OCI-LY3 (cell line): ENCODE measurements at regions not wholly inside any gene's neighbourhood (a gene's known extent, or its start where the extent isn't known, plus 50 kb on each side); places are given as distances from the start of the nearest gene placed in this dataset.

ENCODE experiments used
- H2AFZ ChIP-seq: fragments of 200-600, 300-600 bp; shearing (Covaris generic); 2 replicates; pipeline ENCODE4 v1.6.0; 2014; ENCODE audit warnings: antibody characterized with exemption, low read depth, low read length
- H3K27ac ChIP-seq: fragments of 200-600, 300-600 bp; sonication (generic); 2 replicates; pipeline ENCODE4 v1.5.1; 2014; ENCODE audit warnings: mild to moderate bottlenecking, low read length, moderate library complexity, mixed read lengths
- H3K27me3 ChIP-seq: fragments of 200-600, 300-600 bp; sonication (generic); 2 replicates; pipeline ENCODE4 v1.6.1; 2014; ENCODE audit warnings: low read depth, low read length, mixed read lengths
- H3K36me3 ChIP-seq: fragments of 200-600, 300-600 bp; sonication (generic); replicated peaks from 2 replicates; pipeline ENCODE3; 2014; ENCODE audit warnings: low read depth, low read length, mixed read lengths
- H3K4me1 ChIP-seq: fragments of 300-600, 200-600 bp; sonication (generic); 2 replicates; pipeline ENCODE4 v1.6.1; 2014; ENCODE audit warnings: low read length, mixed read lengths
- H3K4me2 ChIP-seq: fragments of 200-600, 300-600 bp; sonication (generic); 2 replicates; pipeline ENCODE4 v1.6.1; 2014; ENCODE audit warnings: low read length, mixed read lengths
- H3K4me3 ChIP-seq: fragments of 300-600, 200-600 bp; sonication (generic); 2 replicates; pipeline ENCODE4 v1.5.1; 2014; ENCODE audit warnings: antibody characterized with exemption, mild to moderate bottlenecking, low read length, moderate library complexity
- H3K79me2 ChIP-seq: fragments of 300-600, 200-600 bp; shearing (Covaris generic); 2 replicates; pipeline ENCODE4 v1.6.1; 2014; ENCODE audit warnings: mild to moderate bottlenecking, low read length, mixed read lengths
- H3K9ac ChIP-seq: fragments of 300-600, 200-600 bp; shearing (Covaris generic); 2 replicates; pipeline ENCODE4 v1.6.0; 2014; ENCODE audit warnings: mild to moderate bottlenecking, low read length, moderate library complexity
- H3K9me3 ChIP-seq: fragments of 200-600, 300-600 bp; shearing (Covaris generic); 2 replicates; pipeline ENCODE4 v1.6.1; 2014; ENCODE audit warnings: low read length, mixed read lengths; ENCODE audit not compliant: insufficient read depth
- H4K20me1 ChIP-seq: fragments of 200-600, 300-600 bp; sonication (generic); 2 replicates; pipeline ENCODE4 v1.6.1; 2016; ENCODE audit warnings: low read length, mixed read lengths; ENCODE audit not compliant: insufficient read depth
- CTCF ChIP-seq: fragments of 200-600, 300-600 bp; sonication (generic); IDR thresholded peaks from 2 replicates; pipeline ENCODE4 v1.5.1; 2014; ENCODE audit warnings: antibody characterized with exemption, low read length, low read depth
- EZH2phosphoT487 ChIP-seq: fragments of 200-600 bp; shearing (Covaris generic); IDR thresholded peaks from 2 replicates; pipeline ENCODE4 v1.6.1; 2018; ENCODE audit warnings: antibody characterized with exemption, mixed run types, low read depth

DNA sequence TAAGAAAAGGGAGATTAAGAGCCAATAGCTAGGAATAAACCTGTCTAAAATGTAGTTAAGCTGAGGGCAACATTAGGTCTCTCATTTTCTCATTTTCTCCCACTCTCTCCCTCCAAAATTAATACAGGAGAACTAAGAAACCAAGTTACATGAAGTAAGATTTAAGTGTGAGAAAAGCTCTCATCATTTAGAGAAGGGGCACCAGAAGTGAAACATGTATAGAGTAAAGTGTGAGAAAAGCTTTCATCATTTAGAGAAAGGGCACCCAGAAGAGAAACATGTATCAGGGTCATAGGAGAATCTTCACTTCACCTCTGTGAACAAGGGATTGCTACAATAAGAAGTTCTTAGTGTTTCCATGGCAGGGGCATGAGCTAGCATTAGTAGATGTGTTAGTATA is 132.4 kb upstream of the CNTN1 start:
- Histone ChIP-seq H3K27me3 (no peaks in the 10 kb centered on the region), H3K27ac (no peak overlapping the region), H3K9me3 (no peaks in the 10 kb centered on the region), H3K4me2 (peak overlapping the region; percentile 15), H3K4me3 (no peak overlapping the region), H3K79me2 (no peaks in the 10 kb centered on the region), H3K9ac (no peak overlapping the region), H3K4me1 (peaks cover 24% of the 10 kb centered on the region), H2AFZ (no peak overlapping the region), H4K20me1 (no peaks in the 10 kb centered on the region), H3K36me3 (no peaks in the 10 kb centered on the region)
- TF ChIP-seq EZH2phosphoT487 (no peak), CTCF (no peak)

- no peaks in the 10 kb centered on the region for H3K36me3 ChIP-seq
- H3K4me1 ChIP-seq, result peaks cover 24% of the 10 kb centered on the region
- H3K79me2 ChIP-seq, result no peaks in the 10 kb centered on the region
- TF ChIP-seq CTCF (no peak), EZH2phosphoT487 (no peak)
- H3K9ac ChIP-seq, result no peak overlapping the region
- no peak overlapping the region for H2AFZ ChIP-seq
- no peak overlapping the region for H3K4me3 ChIP-seq
- H3K27me3 ChIP-seq, result no peaks in the 10 kb centered on the region
- no peaks in the 10 kb centered on the region for H4K20me1 ChIP-seq
- no peak overlapping the region for H3K4me2 ChIP-seq
- no peak overlapping the region for H3K27ac ChIP-seq
- no peaks in the 10 kb centered on the region for H3K9me3 ChIP-seq
These were observed 131.4 kb upstream of the CNTN1 start for GRCh38 chr12:40560848-40561247.

GRCh38 chr12:40561395-40561966 is 130.8 kb upstream of the CNTN1 start:
- H3K36me3 ChIP-seq, result no peaks in the 10 kb centered on the region
- TF ChIP-seq CTCF, result no peak
- no peak for TF ChIP-seq EZH2phosphoT487
- no peaks in the 10 kb centered on the region for H3K9me3 ChIP-seq
- H3K4me2 ChIP-seq, result peak overlapping the region; percentile 41
- no peak overlapping the region for H3K4me3 ChIP-seq
- peak overlapping the region; percentile 13; the same call in 1 of the 2 replicates for H2AFZ ChIP-seq
- no peaks in the 10 kb centered on the region for H4K20me1 ChIP-seq
- H3K9ac ChIP-seq, result no peak overlapping the region
- no peaks in the 10 kb centered on the region for H3K27me3 ChIP-seq
- H3K79me2 ChIP-seq, result no peaks in the 10 kb centered on the region
- no peak overlapping the region for H3K27ac ChIP-seq
- H3K4me1 ChIP-seq, result peaks cover 24% of the 10 kb centered on the region

DNA sequence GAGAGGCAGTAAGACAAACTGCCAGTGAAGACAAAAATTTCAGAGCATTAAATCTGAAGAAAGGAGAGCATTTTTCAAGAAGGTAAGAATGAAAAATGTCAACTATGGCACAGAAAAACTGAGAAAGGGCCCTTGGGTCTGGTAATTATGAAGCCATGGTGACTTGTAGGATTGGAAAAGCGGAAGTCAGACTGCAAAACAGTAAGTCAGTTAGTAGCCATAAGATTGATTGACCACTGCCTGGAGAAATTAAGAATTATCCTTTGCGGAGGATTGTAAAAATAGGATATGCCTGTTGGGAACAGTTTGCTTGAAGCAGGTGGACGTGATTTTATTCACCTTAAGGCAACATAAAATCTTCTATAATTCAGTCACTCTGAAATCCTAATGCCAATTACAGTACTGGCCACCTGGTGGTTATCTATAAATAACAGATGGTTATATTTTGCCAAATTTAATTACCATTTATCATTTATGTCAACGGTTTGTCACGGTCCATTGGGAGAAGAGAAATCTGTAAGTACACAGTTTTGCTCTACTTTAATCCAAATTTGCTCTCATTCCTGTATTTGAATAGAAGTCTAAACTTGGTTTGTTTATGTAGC is 127.1 kb upstream of the CNTN1 start:
- Histone ChIP-seq H2AFZ (no peak overlapping the region), H3K36me3 (no peaks in the 10 kb centered on the region), H3K4me1 (peaks cover 15% of the 10 kb centered on the region), H3K27me3 (no peaks in the 10 kb centered on the region), H3K4me3 (no peak overlapping the region), H3K9ac (no peak overlapping the region), H4K20me1 (no peaks in the 10 kb centered on the region), H3K9me3 (no peaks in the 10 kb centered on the region), H3K27ac (no peak overlapping the region), H3K4me2 (no peak overlapping the region), H3K79me2 (no peaks in the 10 kb centered on the region)
- TF ChIP-seq EZH2phosphoT487, result no peak
- no peak for TF ChIP-seq CTCF
